GM12864 (cell line): ENCODE measurements at regions not wholly inside any gene's neighbourhood (a gene's known extent, or its start where the extent isn't known, plus 50 kb on each side); places are given as distances from the start of the nearest gene placed in this dataset.
A peak's percentile ranks its signal among the peaks of the same experiment; 100 is the strongest.
"Not testable (repeated sequence)": the region's sequence is repeated elsewhere in the genome, so short reads cannot be mapped to it uniquely, and the experiment has no call there.

Source experiments
- DNase-seq: peaks from one replicate; pipeline ENCODE4 v3.0.0-alpha.2; 2011; ENCODE audit warnings: low read depth
- H3K4me3 ChIP-seq: 2 replicates; pipeline ENCODE4 v1.5.1; 2011; ENCODE audit warnings: mild to moderate bottlenecking, low read depth, low read length, control low read depth
- CTCF ChIP-seq: IDR thresholded peaks from 2 replicates; pipeline ENCODE4 v1.5.1; 2011; ENCODE audit warnings: low read depth, mild to moderate bottlenecking, moderate library complexity, low read length, control low read depth, inconsistent platforms; ENCODE audit errors: missing control alignments

DNA sequence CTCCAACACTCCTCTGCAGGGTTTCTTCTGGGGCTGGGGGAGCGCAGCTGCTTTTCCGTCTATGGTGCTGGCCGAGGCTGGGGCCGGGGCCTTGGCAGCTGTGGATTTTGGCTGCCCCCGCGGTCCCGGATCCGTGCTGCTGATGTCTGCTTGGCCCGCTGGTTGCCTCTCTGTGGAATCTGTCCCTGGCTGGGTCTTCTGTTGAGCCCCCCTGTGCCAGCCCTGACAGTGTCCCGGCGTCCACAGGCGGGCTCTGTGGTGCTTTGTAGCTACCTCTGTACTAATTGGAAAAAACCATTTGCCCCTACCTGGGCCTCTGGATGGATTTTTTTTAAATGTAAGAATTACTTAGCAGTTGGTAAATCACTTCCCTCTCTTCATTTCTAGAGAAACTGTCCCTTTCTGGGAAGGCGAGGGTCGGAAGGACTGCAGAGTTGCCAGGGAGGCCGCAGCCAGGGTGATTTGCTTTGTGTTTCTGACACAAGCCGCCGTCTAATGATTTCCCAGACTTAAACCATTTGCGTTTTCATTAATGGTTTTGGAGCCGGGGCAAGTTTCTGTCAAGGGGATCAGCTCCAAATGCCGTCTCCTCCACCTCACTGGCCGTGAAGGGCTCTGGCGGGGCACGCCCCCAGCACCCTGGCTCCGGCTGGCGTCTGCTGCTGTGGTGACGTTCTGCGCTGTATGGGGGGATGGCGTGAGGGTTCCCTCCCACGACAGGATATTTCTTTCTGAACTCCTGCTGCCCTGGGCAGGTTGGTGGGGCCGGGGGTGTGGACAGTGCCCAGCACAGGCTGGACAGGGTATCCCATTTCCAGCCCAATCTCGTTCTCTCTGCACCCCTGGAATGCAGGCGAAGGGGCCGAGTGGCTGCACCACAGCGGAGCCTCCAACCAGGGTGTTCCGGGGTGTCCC lies 201.7 kb downstream of the LAT start:
- not testable (repeated sequence) for DNase-seq, H3K4me3 ChIP-seq

DNA sequence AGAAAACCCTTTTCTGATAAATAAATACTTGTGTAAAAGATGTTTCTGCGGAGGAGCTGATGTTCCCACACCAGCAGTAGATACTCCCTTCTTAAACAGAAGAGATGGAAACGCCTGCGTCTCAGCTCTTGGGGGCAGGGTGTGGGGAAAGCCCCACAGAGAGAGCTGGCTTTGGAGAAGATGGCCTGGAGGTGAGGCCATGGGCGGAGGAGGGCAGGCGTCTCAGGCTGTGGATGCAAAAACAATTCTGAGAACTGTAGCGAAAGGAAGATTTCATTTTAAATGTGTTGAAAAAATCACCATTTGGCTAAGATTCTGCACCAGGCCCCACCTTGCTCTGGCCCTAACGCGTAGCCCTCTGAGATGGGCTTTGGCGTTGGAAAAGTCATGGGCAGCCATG lies 201.0 kb downstream of the LAT start:
- DNase-seq, H3K4me3 ChIP-seq: not testable (repeated sequence)

- not testable (repeated sequence) for H3K4me3 ChIP-seq, DNase-seq
Measured at GRCh38 chr16:29184738-29185438, 200.0 kb downstream of the LAT start.

- H3K4me3 ChIP-seq, DNase-seq: not testable (repeated sequence)
Measured at GRCh38 chr16:29182940-29183868, 198.4 kb downstream of the LAT start.

GRCh38 chr16:29182501-29182900 lies 197.6 kb downstream of the LAT start:
- no peak overlapping the region for H3K4me3 ChIP-seq
- no peak for DNase-seq
- TF ChIP-seq CTCF = no peak

DNA sequence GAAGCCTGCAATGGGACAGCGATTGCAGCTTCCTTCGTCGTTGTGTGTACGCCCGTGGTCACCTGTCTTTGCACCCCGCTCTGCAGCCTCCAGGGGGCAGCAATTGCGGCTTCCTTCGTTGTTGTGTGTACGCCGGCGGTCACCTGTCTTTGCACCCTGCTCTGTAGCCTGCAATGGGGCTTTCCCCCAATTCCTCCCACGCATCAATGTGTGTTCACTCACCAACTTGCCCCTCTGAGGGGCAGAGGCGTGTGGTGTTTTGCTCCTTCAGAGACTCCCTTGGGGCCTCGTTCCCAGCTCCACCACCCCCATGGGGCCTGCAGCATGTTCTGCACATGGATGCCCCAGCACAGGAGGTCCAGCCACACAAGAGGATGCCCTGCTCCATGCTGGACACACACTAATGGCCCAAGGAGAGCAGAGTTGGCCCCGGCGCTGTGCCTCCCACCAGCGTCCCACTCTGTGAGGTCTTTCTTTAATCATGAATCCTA lies 197.1 kb downstream of the LAT start:
- not testable (repeated sequence) for H3K4me3 ChIP-seq, DNase-seq
- peak; percentile 53 for TF ChIP-seq CTCF

DNA sequence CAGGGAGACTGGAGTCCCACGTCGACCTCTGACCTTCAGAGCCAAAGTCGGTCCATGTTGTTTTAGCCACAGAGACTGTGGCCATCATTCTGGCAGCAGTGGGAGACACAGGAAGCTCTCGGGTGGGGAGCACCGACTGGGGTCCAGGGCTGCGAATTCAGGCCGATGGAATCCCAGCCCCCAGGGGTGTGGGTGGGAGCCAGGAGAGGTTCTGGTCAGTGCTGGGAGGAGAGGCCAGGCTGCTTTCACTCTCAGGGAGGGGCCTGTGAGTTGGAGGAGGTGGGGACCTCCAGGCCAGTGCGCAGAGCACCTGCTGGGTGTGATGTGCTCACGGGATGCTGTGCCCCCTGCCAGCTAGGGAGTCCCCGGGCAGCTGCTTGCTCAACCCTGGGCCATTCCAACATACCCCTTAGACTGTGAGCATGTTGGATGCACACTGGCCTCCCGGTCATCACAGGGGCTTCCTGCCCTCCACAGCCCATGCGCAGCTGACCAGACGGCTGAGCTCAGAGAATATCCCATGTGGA lies 196.5 kb downstream of the LAT start:
- not testable (repeated sequence) for DNase-seq, H3K4me3 ChIP-seq

DNA sequence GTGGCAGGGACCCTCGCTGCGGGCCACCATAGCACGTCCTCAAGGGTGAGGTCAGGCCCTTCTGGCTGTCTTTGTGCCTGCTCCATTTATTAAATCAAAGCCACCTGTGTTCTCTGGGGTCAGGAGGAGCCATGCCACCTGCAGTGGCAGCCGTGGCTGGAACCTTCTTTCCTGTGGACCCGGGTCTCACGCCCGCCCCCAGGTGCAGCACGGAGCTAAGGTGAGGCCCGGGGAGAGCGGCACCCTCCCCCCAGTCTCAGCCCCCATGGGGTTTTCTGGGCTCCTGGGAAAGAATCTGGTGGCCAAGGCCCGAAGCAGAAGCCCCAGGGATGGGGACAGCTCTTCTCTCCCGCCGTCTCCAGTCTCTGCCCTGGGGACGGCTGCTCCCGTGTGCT lies 195.4 kb downstream of the LAT start:
- not testable (repeated sequence) for DNase-seq, H3K4me3 ChIP-seq

- DNase-seq, H3K4me3 ChIP-seq: not testable (repeated sequence)
Measured at GRCh38 chr16:29179401-29180205, 194.8 kb downstream of the LAT start.

GRCh38 chr16:29177888-29178726 lies 193.3 kb downstream of the LAT start:
- DNase-seq, H3K4me3 ChIP-seq: not testable (repeated sequence)

GRCh38 chr16:29177203-29177887 lies 192.5 kb downstream of the LAT start:
- not testable (repeated sequence) for DNase-seq

DNA sequence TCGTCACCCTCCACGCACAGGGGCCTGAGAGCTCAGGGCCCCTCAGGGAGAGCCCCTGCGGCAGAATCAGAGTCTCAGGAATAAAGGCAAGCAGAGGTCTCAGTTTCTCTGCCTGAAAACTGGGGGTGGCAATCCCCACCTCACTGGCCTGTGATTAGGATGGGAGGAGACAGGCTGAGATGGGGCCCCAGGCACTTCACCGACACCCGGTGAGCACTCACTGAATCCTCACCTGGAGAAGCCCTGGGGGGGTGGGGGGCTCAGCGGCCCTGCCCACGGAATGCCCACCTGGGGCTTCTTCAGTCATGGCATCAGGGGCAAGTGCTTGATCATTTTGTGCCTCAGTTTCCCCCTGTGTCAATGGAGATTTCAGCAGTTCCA lies 192.0 kb downstream of the LAT start:
- not testable (repeated sequence) for H3K4me3 ChIP-seq, DNase-seq

More at GRCh38 chr16:29177203-29177887, 192.5 kb downstream of the LAT start:
- not testable (repeated sequence) for H3K4me3 ChIP-seq

DNA sequence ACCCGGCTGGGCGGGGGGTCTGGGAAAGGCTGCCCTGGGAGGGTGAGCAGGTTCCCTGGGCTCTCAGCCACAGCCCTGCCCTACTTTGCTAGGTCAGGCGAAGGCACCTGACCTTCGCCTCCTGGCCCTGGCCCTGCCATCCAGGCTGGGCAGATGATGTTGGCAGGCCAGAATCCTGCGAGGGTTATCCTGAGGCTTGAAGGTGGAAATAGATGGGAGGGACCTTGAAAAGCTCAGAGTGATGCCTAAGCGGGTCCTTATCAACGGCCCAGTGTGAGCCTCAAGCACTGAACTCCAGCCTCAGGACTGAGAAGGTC lies 191.3 kb downstream of the LAT start:
- H3K4me3 ChIP-seq, DNase-seq: not testable (repeated sequence)
